GM23338 (cell line): ENCODE measurements at regions not wholly inside any gene's neighbourhood (a gene's known extent, or its start where the extent isn't known, plus 50 kb on each side); places are given as distances from the start of the nearest gene placed in this dataset.

Experiments
- ATAC-seq: fragments of 200-7000 bp; cut with Tn5 transposase; 3 replicates; pipeline ENCODE4 v1.9.1; 2020
- DNase-seq: peaks from one replicate; pipeline ENCODE4 v3.0.0-alpha.2; 2015; ENCODE audit warnings: low spot score
- H2AFZ ChIP-seq: fragments of 200-600 bp; sonication (generic); 2 replicates; pipeline ENCODE4 v1.8.0; 2016; ENCODE audit warnings: antibody characterized with exemption, mild to moderate bottlenecking, moderate library complexity
- H3F3A ChIP-seq: fragments of 200-600 bp; sonication (generic); replicated peaks from 2 replicates; pipeline ENCODE4 v1.8.0; 2017; ENCODE audit warnings: antibody characterized with exemption, mixed run types, low read depth
- H3K27ac ChIP-seq: fragments of 200-600 bp; sonication (generic); 2 replicates; pipeline ENCODE4 v1.6.1; 2016; ENCODE audit warnings: low read depth
- H3K27me3 ChIP-seq: fragments of 200-600 bp; sonication (generic); 2 replicates; pipeline ENCODE4 v1.8.0; 2016; ENCODE audit warnings: mild to moderate bottlenecking, mixed run types, moderate library complexity; ENCODE audit not compliant: insufficient read depth
- H3K36me3 ChIP-seq: fragments of 200-600 bp; sonication (generic); 2 replicates; pipeline ENCODE4 v1.8.0; 2016; ENCODE audit warnings: mild to moderate bottlenecking; ENCODE audit not compliant: insufficient read depth
- H3K4me1 ChIP-seq: fragments of 200-600 bp; sonication (generic); 2 replicates; pipeline ENCODE4 v1.8.0; 2016; ENCODE audit warnings: mild to moderate bottlenecking, moderate library complexity; ENCODE audit not compliant: insufficient read depth
- H3K4me2 ChIP-seq: fragments of 200-600 bp; sonication (generic); 2 replicates; pipeline ENCODE4 v1.7.1; 2017; ENCODE audit warnings: mixed run types
- H3K4me3 ChIP-seq: fragments of 200-600 bp; sonication (generic); 2 replicates; pipeline ENCODE4 v1.6.1; 2016; ENCODE audit warnings: mixed run types
- H3K79me2 ChIP-seq: fragments of 200-600 bp; sonication (generic); replicated peaks from 2 replicates; pipeline ENCODE4 v1.8.0; 2017; ENCODE audit warnings: mild to moderate bottlenecking; ENCODE audit not compliant: insufficient read depth
- H3K9me2 ChIP-seq: fragments of 200-600 bp; sonication (generic); 2 replicates; pipeline ENCODE4 v1.8.0; 2017; ENCODE audit not compliant: insufficient read depth
- H4K20me1 ChIP-seq: fragments of 200-600 bp; sonication (generic); replicated peaks from 2 replicates; pipeline ENCODE4 v1.8.0; 2017; ENCODE audit warnings: mild to moderate bottlenecking; ENCODE audit not compliant: insufficient read depth
- H3K27ac Mint-ChIP-seq: 2 replicates; pipeline ENCODE4 v1.8.0; 2020; ENCODE audit warnings: inconsistent platforms, mild to moderate bottlenecking, moderate library complexity, mixed read lengths
- H3K27me3 Mint-ChIP-seq: 3 replicates; pipeline ENCODE4 v1.8.0; 2022; ENCODE audit warnings: low read depth, mild to moderate bottlenecking, moderate library complexity, mixed read lengths, inconsistent platforms; ENCODE audit not compliant: insufficient read depth, poor library complexity
- H3K36me3 Mint-ChIP-seq: 3 replicates; pipeline ENCODE4 v1.8.0; 2021; ENCODE audit warnings: low read depth, mild to moderate bottlenecking, inconsistent platforms, moderate library complexity, mixed read lengths
- H3K4me1 Mint-ChIP-seq: 3 replicates; pipeline ENCODE4 v1.8.0; 2020; ENCODE audit warnings: mild to moderate bottlenecking, inconsistent platforms, mixed read lengths
- H3K4me3 Mint-ChIP-seq: 3 replicates; pipeline ENCODE4 v1.8.0; 2021; ENCODE audit warnings: moderate library complexity, mild to moderate bottlenecking, inconsistent platforms, mixed read lengths
- H3K9me3 Mint-ChIP-seq: 3 replicates; pipeline ENCODE4 v1.8.0; 2020; ENCODE audit warnings: moderate library complexity, mild to moderate bottlenecking, inconsistent platforms, mixed read lengths
- CREB1 ChIP-seq: fragments of 250-450 bp; sonication (Bioruptor Pico); IDR thresholded peaks from 2 replicates; pipeline ENCODE4 v1.5.0; 2020; ENCODE audit warnings: low read depth, mild to moderate bottlenecking, moderate library complexity
- EZH2 ChIP-seq: fragments of 200-600 bp; sonication (generic); IDR thresholded peaks from one replicate; pipeline ENCODE4 v1.8.0; 2017; ENCODE audit warnings: antibody characterized with exemption, mild to moderate bottlenecking, low read depth; ENCODE audit not compliant: unreplicated experiment
- EZH2phosphoT487 ChIP-seq: fragments of 200-600 bp; sonication (generic); IDR thresholded peaks from one replicate; pipeline ENCODE4 v1.8.1; 2018; ENCODE audit warnings: antibody characterized with exemption; ENCODE audit not compliant: unreplicated experiment
- JUNB ChIP-seq: IDR thresholded peaks from one replicate; pipeline ENCODE4 v1.6.1; 2016; ENCODE audit warnings: antibody characterized with exemption; ENCODE audit not compliant: unreplicated experiment
- POLR2AphosphoS5 ChIP-seq: IDR thresholded peaks from 2 replicates; pipeline ENCODE4 v1.6.1; 2016; ENCODE audit warnings: antibody characterized with exemption, low read depth
- STAT1 ChIP-seq: IDR thresholded peaks from one replicate; pipeline ENCODE4 v1.6.1; 2016; ENCODE audit warnings: antibody characterized with exemption; ENCODE audit not compliant: unreplicated experiment
- ZNF114 ChIP-seq: fragments of 250-450 bp; sonication (Bioruptor Pico); IDR thresholded peaks from 2 replicates; pipeline ENCODE4 v1.5.0; 2020; ENCODE audit warnings: mild to moderate bottlenecking, moderate library complexity
- ZNF331 ChIP-seq: fragments of 250-450 bp; sonication (Bioruptor Pico); IDR thresholded peaks from 2 replicates; pipeline ENCODE4 v1.5.0; 2020; ENCODE audit warnings: low read depth, mild to moderate bottlenecking, moderate library complexity
- TF ChIP-seq, protein P1 (sequence below): fragments of 250-450 bp; sonication (Bioruptor Pico); IDR thresholded peaks from 2 replicates; pipeline ENCODE4 v1.5.0; 2020; ENCODE audit warnings: mild to moderate bottlenecking, moderate library complexity
- TF ChIP-seq, protein P2 (sequence below), 2 experiments: fragments of 200-600 bp in 1 of 2; sonication (generic) in 1 of 2; conservative IDR thresholded peaks; 2 replicates each; pipeline versions ENCODE4 v1.5.1 to v1.6.1; 2016 to 2017; ENCODE audit warnings: antibody characterized with exemption in 2 of 2, low read depth in 2 of 2, mild to moderate bottlenecking in 2 of 2, moderate library complexity in 1 of 2
- TF ChIP-seq, protein P3 (sequence below): IDR thresholded peaks from 2 replicates; pipeline ENCODE4 v1.6.1; 2016; ENCODE audit warnings: antibody characterized with exemption

GRCh38 chr9:92196400-92196799 is 81.2 kb upstream of the SPTLC1 start:
- ATAC-seq (no peak), DNase-seq (no peak)
- no peak for TF ChIP-seq JUNB
- no peak for TF ChIP-seq POLR2AphosphoS5
- Histone ChIP-seq H3K4me3 (no peak overlapping the region), H3F3A (no peaks in the 10 kb centered on the region), H3K36me3 (no peaks in the 10 kb centered on the region), H3K79me2 (no peaks in the 10 kb centered on the region), H3K27me3 (no peaks in the 10 kb centered on the region), H3K27ac (no peak overlapping the region), H3K9me2 (0 out of 2 replicates have a peak, but pooled peaks cover 7% of the 10 kb centered on the region), H3K4me1 (no peaks in the 10 kb centered on the region), H2AFZ (no peak overlapping the region), H3K4me2 (no peak overlapping the region), H4K20me1 (no peaks in the 10 kb centered on the region)
- Mint-ChIP-seq H3K27ac (no peak overlapping the region), H3K4me3 (no peak overlapping the region), H3K27me3 (peaks cover 2% of the 10 kb centered on the region), H3K9me3 (0 out of 3 replicates have a peak, but pooled peaks cover 5% of the 10 kb centered on the region), H3K4me1 (no peaks in the 10 kb centered on the region), H3K36me3 (no peaks in the 10 kb centered on the region)

DNA sequence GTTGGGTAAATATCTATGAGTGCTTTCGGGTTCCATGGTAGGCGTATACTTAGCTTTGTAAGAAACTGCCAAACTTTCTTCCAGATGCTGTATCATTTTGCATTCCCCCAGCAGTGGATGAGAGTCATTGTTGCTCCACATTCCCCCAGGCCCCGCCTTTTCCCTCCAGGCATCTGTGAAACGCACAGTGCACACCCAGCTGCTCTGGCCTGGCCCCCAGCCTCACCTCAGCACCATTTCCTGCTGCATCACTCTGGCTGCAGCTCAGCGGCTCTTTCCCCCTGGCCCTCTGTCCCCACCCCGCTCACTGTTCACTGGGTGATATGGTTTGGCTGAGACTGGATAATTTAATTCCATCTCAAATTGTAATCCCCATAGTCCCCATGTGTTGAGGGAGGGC is 76.6 kb upstream of the SPTLC1 start:
- no peaks in the 10 kb centered on the region for H3F3A ChIP-seq
- no peak overlapping the region for H3K4me3 ChIP-seq
- H3K4me2 ChIP-seq, result no peak overlapping the region
- H3K27ac Mint-ChIP-seq, result peak overlapping the region; percentile 15; the same call in 1 of the 2 replicates
- no peaks in the 10 kb centered on the region for H4K20me1 ChIP-seq
- H3K36me3 ChIP-seq, result no peaks in the 10 kb centered on the region
- H3K27me3 ChIP-seq, result no peaks in the 10 kb centered on the region
- no peaks in the 10 kb centered on the region for H3K9me3 Mint-ChIP-seq
- peaks cover 5% of the 10 kb centered on the region for H3K27me3 Mint-ChIP-seq
- H3K79me2 ChIP-seq, result no peaks in the 10 kb centered on the region
- H3K4me1 ChIP-seq, result no peaks in the 10 kb centered on the region; the same call in 1 of the 2 replicates
- H3K27ac ChIP-seq, result no peak overlapping the region
- H3K4me3 Mint-ChIP-seq, result no peak overlapping the region
- H3K36me3 Mint-ChIP-seq, result no peaks in the 10 kb centered on the region
- ATAC-seq, result no peak
- 0 out of 2 replicates have a peak, but pooled peaks cover 6% of the 10 kb centered on the region for H3K9me2 ChIP-seq
- H2AFZ ChIP-seq, result no peak overlapping the region
- no peaks in the 10 kb centered on the region; the same call in 2 of the 3 replicates for H3K4me1 Mint-ChIP-seq
- no peak for DNase-seq
- TF ChIP-seq ZNF114 (no peak), CREB1 (CRISPR knock-in tag) (no peak), ZNF331 (CRISPR knock-in tag) (no peak), EZH2phosphoT487 (no peak), JUNB (no peak), EZH2 (no peak), STAT1 (no peak)
- TF ChIP-seq, protein P1, sequence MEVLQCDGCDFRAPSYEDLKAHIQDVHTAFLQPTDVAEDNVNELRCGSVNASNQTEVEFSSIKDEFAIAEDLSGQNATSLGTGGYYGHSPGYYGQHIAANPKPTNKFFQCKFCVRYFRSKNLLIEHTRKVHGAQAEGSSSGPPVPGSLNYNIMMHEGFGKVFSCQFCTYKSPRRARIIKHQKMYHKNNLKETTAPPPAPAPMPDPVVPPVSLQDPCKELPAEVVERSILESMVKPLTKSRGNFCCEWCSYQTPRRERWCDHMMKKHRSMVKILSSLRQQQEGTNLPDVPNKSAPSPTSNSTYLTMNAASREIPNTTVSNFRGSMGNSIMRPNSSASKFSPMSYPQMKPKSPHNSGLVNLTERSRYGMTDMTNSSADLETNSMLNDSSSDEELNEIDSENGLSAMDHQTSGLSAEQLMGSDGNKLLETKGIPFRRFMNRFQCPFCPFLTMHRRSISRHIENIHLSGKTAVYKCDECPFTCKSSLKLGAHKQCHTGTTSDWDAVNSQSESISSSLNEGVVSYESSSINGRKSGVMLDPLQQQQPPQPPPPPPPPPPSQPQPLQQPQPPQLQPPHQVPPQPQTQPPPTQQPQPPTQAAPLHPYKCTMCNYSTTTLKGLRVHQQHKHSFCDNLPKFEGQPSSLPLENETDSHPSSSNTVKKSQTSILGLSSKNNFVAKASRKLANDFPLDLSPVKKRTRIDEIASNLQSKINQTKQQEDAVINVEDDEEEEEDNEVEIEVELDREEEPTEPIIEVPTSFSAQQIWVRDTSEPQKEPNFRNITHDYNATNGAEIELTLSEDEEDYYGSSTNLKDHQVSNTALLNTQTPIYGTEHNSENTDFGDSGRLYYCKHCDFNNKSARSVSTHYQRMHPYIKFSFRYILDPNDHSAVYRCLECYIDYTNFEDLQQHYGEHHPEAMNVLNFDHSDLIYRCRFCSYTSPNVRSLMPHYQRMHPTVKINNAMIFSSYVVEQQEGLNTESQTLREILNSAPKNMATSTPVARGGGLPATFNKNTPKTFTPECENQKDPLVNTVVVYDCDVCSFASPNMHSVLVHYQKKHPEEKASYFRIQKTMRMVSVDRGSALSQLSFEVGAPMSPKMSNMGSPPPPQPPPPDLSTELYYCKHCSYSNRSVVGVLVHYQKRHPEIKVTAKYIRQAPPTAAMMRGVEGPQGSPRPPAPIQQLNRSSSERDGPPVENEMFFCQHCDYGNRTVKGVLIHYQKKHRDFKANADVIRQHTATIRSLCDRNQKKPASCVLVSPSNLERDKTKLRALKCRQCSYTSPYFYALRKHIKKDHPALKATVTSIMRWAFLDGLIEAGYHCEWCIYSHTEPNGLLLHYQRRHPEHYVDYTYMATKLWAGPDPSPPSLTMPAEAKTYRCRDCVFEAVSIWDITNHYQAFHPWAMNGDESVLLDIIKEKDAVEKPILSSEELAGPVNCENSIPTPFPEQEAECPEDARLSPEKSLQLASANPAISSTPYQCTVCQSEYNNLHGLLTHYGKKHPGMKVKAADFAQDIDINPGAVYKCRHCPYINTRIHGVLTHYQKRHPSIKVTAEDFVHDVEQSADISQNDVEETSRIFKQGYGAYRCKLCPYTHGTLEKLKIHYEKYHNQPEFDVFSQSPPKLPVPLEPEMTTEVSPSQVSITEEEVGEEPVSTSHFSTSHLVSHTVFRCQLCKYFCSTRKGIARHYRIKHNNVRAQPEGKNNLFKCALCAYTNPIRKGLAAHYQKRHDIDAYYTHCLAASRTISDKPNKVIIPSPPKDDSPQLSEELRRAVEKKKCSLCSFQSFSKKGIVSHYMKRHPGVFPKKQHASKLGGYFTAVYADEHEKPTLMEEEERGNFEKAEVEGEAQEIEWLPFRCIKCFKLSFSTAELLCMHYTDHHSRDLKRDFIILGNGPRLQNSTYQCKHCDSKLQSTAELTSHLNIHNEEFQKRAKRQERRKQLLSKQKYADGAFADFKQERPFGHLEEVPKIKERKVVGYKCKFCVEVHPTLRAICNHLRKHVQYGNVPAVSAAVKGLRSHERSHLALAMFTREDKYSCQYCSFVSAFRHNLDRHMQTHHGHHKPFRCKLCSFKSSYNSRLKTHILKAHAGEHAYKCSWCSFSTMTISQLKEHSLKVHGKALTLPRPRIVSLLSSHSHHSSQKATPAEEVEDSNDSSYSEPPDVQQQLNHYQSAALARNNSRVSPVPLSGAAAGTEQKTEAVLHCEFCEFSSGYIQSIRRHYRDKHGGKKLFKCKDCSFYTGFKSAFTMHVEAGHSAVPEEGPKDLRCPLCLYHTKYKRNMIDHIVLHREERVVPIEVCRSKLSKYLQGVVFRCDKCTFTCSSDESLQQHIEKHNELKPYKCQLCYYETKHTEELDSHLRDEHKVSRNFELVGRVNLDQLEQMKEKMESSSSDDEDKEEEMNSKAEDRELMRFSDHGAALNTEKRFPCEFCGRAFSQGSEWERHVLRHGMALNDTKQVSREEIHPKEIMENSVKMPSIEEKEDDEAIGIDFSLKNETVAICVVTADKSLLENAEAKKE (CRISPR knock-in tag), result no peak
- TF ChIP-seq, protein P2, sequence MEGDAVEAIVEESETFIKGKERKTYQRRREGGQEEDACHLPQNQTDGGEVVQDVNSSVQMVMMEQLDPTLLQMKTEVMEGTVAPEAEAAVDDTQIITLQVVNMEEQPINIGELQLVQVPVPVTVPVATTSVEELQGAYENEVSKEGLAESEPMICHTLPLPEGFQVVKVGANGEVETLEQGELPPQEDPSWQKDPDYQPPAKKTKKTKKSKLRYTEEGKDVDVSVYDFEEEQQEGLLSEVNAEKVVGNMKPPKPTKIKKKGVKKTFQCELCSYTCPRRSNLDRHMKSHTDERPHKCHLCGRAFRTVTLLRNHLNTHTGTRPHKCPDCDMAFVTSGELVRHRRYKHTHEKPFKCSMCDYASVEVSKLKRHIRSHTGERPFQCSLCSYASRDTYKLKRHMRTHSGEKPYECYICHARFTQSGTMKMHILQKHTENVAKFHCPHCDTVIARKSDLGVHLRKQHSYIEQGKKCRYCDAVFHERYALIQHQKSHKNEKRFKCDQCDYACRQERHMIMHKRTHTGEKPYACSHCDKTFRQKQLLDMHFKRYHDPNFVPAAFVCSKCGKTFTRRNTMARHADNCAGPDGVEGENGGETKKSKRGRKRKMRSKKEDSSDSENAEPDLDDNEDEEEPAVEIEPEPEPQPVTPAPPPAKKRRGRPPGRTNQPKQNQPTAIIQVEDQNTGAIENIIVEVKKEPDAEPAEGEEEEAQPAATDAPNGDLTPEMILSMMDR (conservative IDR thresholded peaks at IDR 0.05; ENCODE audit: low read depth in 2 of 2), result no peak
- TF ChIP-seq, protein P3, sequence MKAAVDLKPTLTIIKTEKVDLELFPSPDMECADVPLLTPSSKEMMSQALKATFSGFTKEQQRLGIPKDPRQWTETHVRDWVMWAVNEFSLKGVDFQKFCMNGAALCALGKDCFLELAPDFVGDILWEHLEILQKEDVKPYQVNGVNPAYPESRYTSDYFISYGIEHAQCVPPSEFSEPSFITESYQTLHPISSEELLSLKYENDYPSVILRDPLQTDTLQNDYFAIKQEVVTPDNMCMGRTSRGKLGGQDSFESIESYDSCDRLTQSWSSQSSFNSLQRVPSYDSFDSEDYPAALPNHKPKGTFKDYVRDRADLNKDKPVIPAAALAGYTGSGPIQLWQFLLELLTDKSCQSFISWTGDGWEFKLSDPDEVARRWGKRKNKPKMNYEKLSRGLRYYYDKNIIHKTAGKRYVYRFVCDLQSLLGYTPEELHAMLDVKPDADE, result no peak
